ENCODE measurements at regions not wholly inside any gene's neighbourhood (a gene's known extent, or its start where the extent isn't known, plus 50 kb on each side); places are given as distances from the start of the nearest gene placed in this dataset.
"Not testable (repeated sequence)": the region's sequence is repeated elsewhere in the genome, so short reads cannot be mapped to it uniquely, and the experiment has no call there.

GRCh38 chr1:19024532-19024931 lies 68.1 kb upstream of the IFFO2 start:
- no peaks in the 10 kb centered on the region for H4K20me1 ChIP-seq (ENCODE audit: insufficient read depth, low read length, poor library complexity, severe bottlenecking)
- H3K4me2 ChIP-seq (ENCODE audit: low read depth, low read length, poor library complexity, severe bottlenecking): no peak overlapping the region
- H3K4me1 ChIP-seq (ENCODE audit: insufficient read depth, low read length, poor library complexity, severe bottlenecking): peaks cover 4% of the 10 kb centered on the region
- TF ChIP-seq CTCF (conservative IDR thresholded peaks at IDR 0.05; ENCODE audit: low read length) (no peak), EZH2phosphoT487 (IDR thresholded peaks at IDR 0.05; ENCODE audit: borderline replicate concordance) (no peak)
- no peak overlapping the region for H3K9ac ChIP-seq (ENCODE audit: low read depth, low read length, poor library complexity, severe bottlenecking)
- no peaks in the 10 kb centered on the region for H3K27me3 ChIP-seq (ENCODE audit: insufficient read depth, low read length, poor library complexity, severe bottlenecking)
- no peak overlapping the region for H2AFZ ChIP-seq (ENCODE audit: low read length)
- H3K9me2 ChIP-seq (replicated peaks; ENCODE audit: low read depth, low read length): no peaks in the 10 kb centered on the region
- no peak overlapping the region for H3K4me3 ChIP-seq (ENCODE audit: low read length, poor library complexity, severe bottlenecking)
- no peaks in the 10 kb centered on the region for H3K79me2 ChIP-seq (ENCODE audit: insufficient read depth, low read length)
- no peaks in the 10 kb centered on the region for H3F3A ChIP-seq (ENCODE audit: low read depth)
- H3K9me3 ChIP-seq (ENCODE audit: insufficient read depth, low read depth, low read length): no peaks in the 10 kb centered on the region
- H3K36me3 ChIP-seq (ENCODE audit: insufficient read depth, low read length): no peaks in the 10 kb centered on the region

- Histone ChIP-seq H3K9me3 (ENCODE audit: insufficient read depth, low read depth, low read length) (no peaks in the 10 kb centered on the region), H3K36me3 (ENCODE audit: insufficient read depth, low read length) (no peaks in the 10 kb centered on the region), H4K20me1 (ENCODE audit: insufficient read depth, low read length, poor library complexity, severe bottlenecking) (no peaks in the 10 kb centered on the region), H3F3A (ENCODE audit: low read depth) (no peaks in the 10 kb centered on the region), H3K9ac (ENCODE audit: low read depth, low read length, poor library complexity, severe bottlenecking) (no peak overlapping the region), H3K27me3 (ENCODE audit: insufficient read depth, low read length, poor library complexity, severe bottlenecking) (no peaks in the 10 kb centered on the region), H3K4me1 (ENCODE audit: insufficient read depth, low read length, poor library complexity, severe bottlenecking) (peaks cover 4% of the 10 kb centered on the region), H2AFZ (ENCODE audit: low read length) (no peak overlapping the region), H3K79me2 (ENCODE audit: insufficient read depth, low read length) (no peaks in the 10 kb centered on the region), H3K4me3 (ENCODE audit: low read length, poor library complexity, severe bottlenecking) (no peak overlapping the region), H3K4me2 (ENCODE audit: low read depth, low read length, poor library complexity, severe bottlenecking) (no peak overlapping the region), H3K9me2 (replicated peaks; ENCODE audit: low read depth, low read length) (no peaks in the 10 kb centered on the region)
- no peak for TF ChIP-seq EZH2phosphoT487 (IDR thresholded peaks at IDR 0.05; ENCODE audit: borderline replicate concordance)
- TF ChIP-seq CTCF (conservative IDR thresholded peaks at IDR 0.05; ENCODE audit: low read length): no peak
These were observed 67.3 kb upstream of the IFFO2 start for GRCh38 chr1:19023787-19024186.

GRCh38 chr1:19021845-19022244 lies 65.4 kb upstream of the IFFO2 start:
- no peaks in the 10 kb centered on the region for H3K36me3 ChIP-seq (ENCODE audit: insufficient read depth, low read length)

GRCh38 chr1:19019288-19019687 lies 62.8 kb upstream of the IFFO2 start:
- H3K9me3 ChIP-seq (ENCODE audit: insufficient read depth, low read depth, low read length); H3K9me2 ChIP-seq (replicated peaks; ENCODE audit: low read depth, low read length); H3K27me3 ChIP-seq (ENCODE audit: insufficient read depth, low read length, poor library complexity, severe bottlenecking); H3K9ac ChIP-seq (ENCODE audit: low read depth, low read length, poor library complexity, severe bottlenecking); H3K4me2 ChIP-seq (ENCODE audit: low read depth, low read length, poor library complexity, severe bottlenecking); H2AFZ ChIP-seq (ENCODE audit: low read length); H3K79me2 ChIP-seq (ENCODE audit: insufficient read depth, low read length); H3K4me3 ChIP-seq (ENCODE audit: low read length, poor library complexity, severe bottlenecking); H3K36me3 ChIP-seq (ENCODE audit: insufficient read depth, low read length); H3F3A ChIP-seq (ENCODE audit: low read depth); H4K20me1 ChIP-seq (ENCODE audit: insufficient read depth, low read length, poor library complexity, severe bottlenecking): not testable (repeated sequence)
- peaks cover 17% of the 10 kb centered on the region for H3K4me1 ChIP-seq (ENCODE audit: insufficient read depth, low read length, poor library complexity, severe bottlenecking)

More at GRCh38 chr1:19021845-19022244, 65.4 kb upstream of the IFFO2 start:
- Histone ChIP-seq H3K9ac (ENCODE audit: low read depth, low read length, poor library complexity, severe bottlenecking) (no peak overlapping the region), H3K9me3 (ENCODE audit: insufficient read depth, low read depth, low read length) (no peaks in the 10 kb centered on the region), H3K4me1 (ENCODE audit: insufficient read depth, low read length, poor library complexity, severe bottlenecking) (no peaks in the 10 kb centered on the region), H3K79me2 (ENCODE audit: insufficient read depth, low read length) (no peaks in the 10 kb centered on the region), H3K4me2 (ENCODE audit: low read depth, low read length, poor library complexity, severe bottlenecking) (no peak overlapping the region), H2AFZ (ENCODE audit: low read length) (no peak overlapping the region), H3F3A (ENCODE audit: low read depth) (no peaks in the 10 kb centered on the region), H4K20me1 (ENCODE audit: insufficient read depth, low read length, poor library complexity, severe bottlenecking) (no peaks in the 10 kb centered on the region), H3K9me2 (replicated peaks; ENCODE audit: low read depth, low read length) (no peaks in the 10 kb centered on the region), H3K27me3 (ENCODE audit: insufficient read depth, low read length, poor library complexity, severe bottlenecking) (no peaks in the 10 kb centered on the region), H3K4me3 (ENCODE audit: low read length, poor library complexity, severe bottlenecking) (no peak overlapping the region)
- TF ChIP-seq EZH2phosphoT487 (IDR thresholded peaks at IDR 0.05; ENCODE audit: borderline replicate concordance) (no peak), CTCF (conservative IDR thresholded peaks at IDR 0.05; ENCODE audit: low read length) (no peak)

All from Loucy (cell line).